Right atrium auricular region (tissue), 2 donors: ENCODE measurements at regions not wholly inside any gene's neighbourhood (a gene's known extent, or its start where the extent isn't known, plus 50 kb on each side); places are given as distances from the start of the nearest gene placed in this dataset.

Experiments used
- DNase-seq: peaks from one replicate; pipeline ENCODE4 v3.0.0-alpha.2; 2019; ENCODE audit warnings: low spot score
- H3K27ac ChIP-seq, 2 donors: fragments of 200-600 bp; sonication (generic); 1 replicate in 1 of 2; 2 replicates in 1 of 2; pipeline ENCODE4 v1.5.1; 2016 to 2019
- H3K27me3 ChIP-seq, 2 donors: fragments of 200-600 bp; sonication (generic); one replicate each; pipeline versions ENCODE4 v1.5.1 to v1.6.0; 2017 to 2019
- H3K36me3 ChIP-seq: fragments of 200-600 bp; sonication (generic); one replicate; pipeline ENCODE4 v1.5.1; 2016
- H3K4me1 ChIP-seq, 2 donors: fragments of 200-600 bp; sonication (generic); one replicate each; pipeline versions ENCODE4 v1.5.1 to v1.6.0; 2017 to 2019
- H3K4me3 ChIP-seq, 2 donors: fragments of 200-600 bp; sonication (generic); 1 replicate in 1 of 2; 2 replicates in 1 of 2; pipeline ENCODE4 v1.5.1; 2017 to 2019; ENCODE audit warnings: mild to moderate bottlenecking in 1 of 2, moderate library complexity in 1 of 2
- H3K9me3 ChIP-seq, 2 donors: fragments of 200-600 bp; sonication (generic); one replicate each; pipeline ENCODE4 v1.5.1; 2019
- CTCF ChIP-seq, 2 donors: fragments of 200-600 bp; sonication (generic); IDR thresholded peaks; one replicate each; pipeline ENCODE4 v1.5.1; 2019; ENCODE audit warnings: antibody characterized with exemption in 2 of 2

GRCh38 chr7:4394736-4395135 is 287.4 kb upstream of the FOXK1 start:
- H3K4me3 ChIP-seq: no peak overlapping the region
- no peaks in the 10 kb centered on the region for H3K36me3 ChIP-seq
- H3K9me3 ChIP-seq: peaks cover 0 to 10% of the 10 kb centered on the region in 2 donors
- no peaks in the 10 kb centered on the region for H3K27me3 ChIP-seq
- no peak for DNase-seq
- H3K27ac ChIP-seq: no peak overlapping the region
- H3K4me1 ChIP-seq: no peaks in the 10 kb centered on the region
- no peak for TF ChIP-seq CTCF (IDR thresholded peaks at IDR 0.05)

- TF ChIP-seq CTCF (IDR thresholded peaks at IDR 0.05): no peak
- H3K9me3 ChIP-seq: peaks cover 0 to 10% of the 10 kb centered on the region in 2 donors
- H3K4me3 ChIP-seq: no peak overlapping the region
- H3K4me1 ChIP-seq: no peaks in the 10 kb centered on the region
- no peaks in the 10 kb centered on the region for H3K27me3 ChIP-seq
- DNase-seq: no peak
- no peak overlapping the region for H3K27ac ChIP-seq
- H3K36me3 ChIP-seq: no peaks in the 10 kb centered on the region
These were observed 283.0 kb upstream of the FOXK1 start for GRCh38 chr7:4399121-4399520.

GRCh38 chr7:4399596-4399995 is 282.5 kb upstream of the FOXK1 start:
- DNase-seq: peak; percentile 26
- Histone ChIP-seq H3K36me3 (no peaks in the 10 kb centered on the region), H3K4me3 (no peak overlapping the region), H3K9me3 (peaks cover 0 to 10% of the 10 kb centered on the region in 2 donors), H3K4me1 (no peaks in the 10 kb centered on the region), H3K27me3 (no peaks in the 10 kb centered on the region), H3K27ac (no peak overlapping the region)
- no peak for TF ChIP-seq CTCF (IDR thresholded peaks at IDR 0.05)

- Histone ChIP-seq H3K27me3 (no peaks in the 10 kb centered on the region), H3K4me1 (no peaks in the 10 kb centered on the region), H3K36me3 (no peaks in the 10 kb centered on the region), H3K27ac (no peak overlapping the region), H3K4me3 (no peak overlapping the region), H3K9me3 (peaks cover 0 to 7% of the 10 kb centered on the region in 2 donors)
- DNase-seq: peak; percentile 4
- TF ChIP-seq CTCF (IDR thresholded peaks at IDR 0.05): no peak
These were observed 275.6 kb upstream of the FOXK1 start for GRCh38 chr7:4406288-4407058.

GRCh38 chr7:4409946-4410345 is 272.1 kb upstream of the FOXK1 start:
- no peaks in the 10 kb centered on the region for H3K4me1 ChIP-seq
- peaks cover 0 to 18% of the 10 kb centered on the region in 2 donors for H3K9me3 ChIP-seq
- H3K27me3 ChIP-seq: no peaks in the 10 kb centered on the region
- no peak overlapping the region for H3K27ac ChIP-seq
- no peak for TF ChIP-seq CTCF (IDR thresholded peaks at IDR 0.05)
- no peak overlapping the region for H3K4me3 ChIP-seq
- no peaks in the 10 kb centered on the region for H3K36me3 ChIP-seq
- DNase-seq: no peak
